Dendritic cell treated with granulocyte-macrophage colony-stimulating factor and Interleukin-4, amounts not matched to agents 40 ng/mL and 50 ng/mL, for 4 days (primary cell): ENCODE measurements at regions not wholly inside any gene's neighbourhood (a gene's known extent, or its start where the extent isn't known, plus 50 kb on each side); places are given as distances from the start of the nearest gene placed in this dataset.

ENCODE experiments used
- H3K27ac Mint-ChIP-seq: one replicate; pipeline ENCODE4 v1.8.0; 2022; ENCODE audit warnings: mild to moderate bottlenecking, mixed read lengths
- H3K27me3 Mint-ChIP-seq: one replicate; pipeline ENCODE4 v1.8.0; 2022; ENCODE audit warnings: mild to moderate bottlenecking, mixed read lengths
- H3K36me3 Mint-ChIP-seq: one replicate; pipeline ENCODE4 v1.8.0; 2022; ENCODE audit warnings: low read depth, mixed read lengths
- H3K4me1 Mint-ChIP-seq: one replicate; pipeline ENCODE4 v1.8.0; 2022; ENCODE audit warnings: low read depth, mixed read lengths
- H3K4me3 Mint-ChIP-seq: one replicate; pipeline ENCODE4 v1.8.0; 2022; ENCODE audit warnings: mild to moderate bottlenecking, moderate library complexity, mixed read lengths
- H3K9me3 Mint-ChIP-seq: one replicate; pipeline ENCODE4 v1.8.0; 2022; ENCODE audit warnings: mixed read lengths
- intact Hi-C: fragments of 100-400 bp; cut with micrococcal nuclease; formaldehyde crosslinking; loops from one replicate; pipeline ENCODE4 v1.15.0; 2022

DNA sequence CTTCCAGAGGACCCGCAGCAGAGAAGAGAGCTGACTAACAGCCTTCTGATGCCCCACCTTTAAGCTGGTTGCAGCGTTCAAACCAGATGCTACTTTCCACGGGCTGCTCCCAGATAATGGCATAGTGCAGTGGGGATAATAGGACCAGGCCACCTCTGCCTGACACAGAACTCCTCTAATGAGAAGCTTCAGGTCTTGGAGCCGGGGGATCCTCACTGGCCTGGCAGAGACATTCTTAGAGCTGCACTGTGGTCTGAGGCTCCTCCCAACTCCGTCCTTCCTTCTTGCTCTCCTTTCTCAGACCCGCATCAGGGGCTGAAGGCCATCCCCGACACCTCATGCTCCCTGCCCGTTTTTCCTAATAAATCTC, 206.6 kb upstream of the MARCKS start:
- H3K27ac Mint-ChIP-seq: peak overlapping the region; percentile 38
- H3K4me3 Mint-ChIP-seq: no peak overlapping the region
- H3K4me1 Mint-ChIP-seq: peaks cover 58% of the 10 kb centered on the region
- H3K9me3 Mint-ChIP-seq: peaks cover 6% of the 10 kb centered on the region
- no peaks in the 10 kb centered on the region for H3K27me3 Mint-ChIP-seq
- intact Hi-C loops: loop anchor here (5.0 kb wide), 2 partner anchors 47 to 157 kb away; no protein-coding TSS in a partner anchor
- H3K36me3 Mint-ChIP-seq: no peaks in the 10 kb centered on the region

DNA sequence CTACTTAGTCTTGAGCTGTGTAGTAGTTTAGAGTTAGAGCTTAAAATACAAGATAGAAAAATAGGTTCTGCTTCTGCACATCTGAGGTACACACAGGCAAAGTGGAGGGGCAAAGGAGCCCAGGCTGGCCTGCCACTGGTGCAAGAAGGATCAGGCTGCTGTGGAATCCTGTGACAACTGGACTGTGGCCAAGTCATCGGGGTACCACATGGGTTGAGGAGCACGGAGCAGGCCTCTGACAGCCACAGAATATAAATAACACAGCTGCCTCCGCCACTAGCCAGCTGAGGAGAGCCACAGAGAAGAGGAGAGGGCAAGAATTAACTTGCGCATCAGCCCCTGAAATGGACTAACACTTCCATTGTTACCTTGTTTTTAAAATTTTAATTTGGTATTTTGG, 206.0 kb upstream of the MARCKS start:
- Mint-ChIP-seq H3K27ac (peak overlapping the region; percentile 38), H3K9me3 (peaks cover 6% of the 10 kb centered on the region), H3K4me3 (no peak overlapping the region), H3K27me3 (no peaks in the 10 kb centered on the region), H3K4me1 (peaks cover 58% of the 10 kb centered on the region), H3K36me3 (no peaks in the 10 kb centered on the region)
- intact Hi-C loops: loop anchor here (5.0 kb wide), 2 partner anchors 46 to 156 kb away; no protein-coding TSS in a partner anchor

DNA sequence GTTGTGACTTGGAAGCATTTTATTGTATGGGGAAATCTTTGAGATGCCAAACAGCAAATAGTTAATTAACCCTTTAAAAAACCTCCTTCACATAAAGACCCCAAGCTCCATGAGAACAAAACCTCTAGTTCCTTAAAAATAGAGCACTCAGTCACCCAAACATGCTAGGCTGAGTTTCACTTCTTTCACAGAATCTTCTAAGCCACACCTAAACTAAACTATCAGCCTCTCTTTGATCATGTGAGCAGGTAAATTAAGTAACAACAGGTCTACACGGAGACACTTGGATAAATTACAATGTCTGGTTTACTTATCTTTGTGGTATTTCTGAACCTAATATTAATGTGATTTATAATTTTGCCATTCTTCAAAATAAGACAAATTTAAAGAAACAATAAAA, 205.2 kb upstream of the MARCKS start:
- no peak overlapping the region for H3K27ac Mint-ChIP-seq
- peaks cover 6% of the 10 kb centered on the region for H3K9me3 Mint-ChIP-seq
- no peaks in the 10 kb centered on the region for H3K27me3 Mint-ChIP-seq
- peaks cover 58% of the 10 kb centered on the region for H3K4me1 Mint-ChIP-seq
- no peak overlapping the region for H3K4me3 Mint-ChIP-seq
- H3K36me3 Mint-ChIP-seq: no peaks in the 10 kb centered on the region
- intact Hi-C loops: loop anchor here (5.0 kb wide), 2 partner anchors 45 to 155 kb away; no protein-coding TSS in a partner anchor

DNA sequence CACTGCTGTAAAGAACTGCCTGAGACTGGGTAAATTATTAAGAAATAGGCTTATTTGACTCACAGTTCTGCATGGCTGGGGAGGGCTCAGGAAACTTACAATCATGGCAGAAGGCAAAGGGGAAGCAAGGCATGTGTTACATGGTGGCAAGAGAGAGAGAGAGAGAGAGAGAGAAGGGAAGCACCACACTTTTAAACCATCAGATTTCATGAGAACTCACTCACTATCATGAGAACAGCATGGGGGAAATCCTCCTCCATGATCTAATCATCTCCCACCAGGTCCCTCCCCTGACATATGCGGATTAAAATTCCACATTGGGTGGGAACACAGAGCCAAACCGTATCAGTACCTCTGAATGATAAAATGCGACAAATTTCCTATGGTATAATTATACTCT, 203.9 kb upstream of the MARCKS start:
- H3K27me3 Mint-ChIP-seq: no peaks in the 10 kb centered on the region

DNA sequence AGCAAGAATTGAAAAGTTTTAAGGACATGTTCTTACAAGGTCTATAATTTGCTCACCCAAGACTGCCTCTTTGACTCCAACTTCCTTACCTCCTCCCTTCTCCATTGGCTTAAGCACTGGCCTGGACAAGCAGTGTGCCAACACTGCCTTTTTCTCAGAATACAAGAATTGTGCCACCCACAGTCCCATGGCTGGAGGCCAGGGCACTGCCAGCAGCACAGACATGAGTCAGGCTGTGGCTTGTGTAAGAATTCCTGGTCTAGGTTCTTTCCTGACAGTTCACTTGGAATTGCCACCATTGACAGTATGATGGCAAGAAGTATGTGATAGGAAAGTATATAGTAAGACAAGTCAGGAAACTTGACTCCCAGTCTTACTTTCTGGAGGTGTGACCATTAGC, 202.7 kb upstream of the MARCKS start:
- intact Hi-C loops: loop anchor here (5.0 kb wide), 2 partner anchors 43 to 153 kb away; no protein-coding TSS in a partner anchor
- Mint-ChIP-seq H3K4me1 (peaks cover 44% of the 10 kb centered on the region), H3K36me3 (no peaks in the 10 kb centered on the region), H3K27me3 (no peaks in the 10 kb centered on the region), H3K4me3 (no peak overlapping the region), H3K9me3 (peaks cover 6% of the 10 kb centered on the region), H3K27ac (peak overlapping the region; percentile 53)

More for the DNA sequence above, 203.9 kb upstream of the MARCKS start:
- Mint-ChIP-seq H3K27ac (peak overlapping the region; percentile 75), H3K4me3 (no peak overlapping the region), H3K9me3 (peaks cover 6% of the 10 kb centered on the region), H3K4me1 (peaks cover 52% of the 10 kb centered on the region), H3K36me3 (no peaks in the 10 kb centered on the region)
- intact Hi-C loops: loop anchor here (5.0 kb wide), 2 partner anchors 44 to 154 kb away; no protein-coding TSS in a partner anchor

DNA sequence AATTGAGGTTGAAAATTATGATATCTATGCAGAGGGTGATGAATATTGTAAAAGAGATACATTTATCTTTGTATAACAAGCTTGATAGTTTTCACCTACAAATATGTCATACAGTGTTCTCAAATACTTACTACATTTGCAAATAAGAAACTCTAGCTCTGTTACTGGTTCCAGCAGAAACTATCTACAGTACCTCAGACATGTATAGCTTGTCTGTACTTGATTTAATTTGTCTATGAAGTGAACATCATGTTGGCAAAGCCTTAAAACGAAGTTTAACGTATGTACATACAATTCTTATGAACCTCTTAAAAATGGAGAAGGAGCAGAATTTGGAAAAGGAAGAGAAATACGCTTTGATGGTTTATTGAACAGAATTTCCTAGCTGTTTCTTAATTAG, 201.4 kb upstream of the MARCKS start:
- no peak overlapping the region for H3K27ac Mint-ChIP-seq
- intact Hi-C loops: no loop called here
- H3K4me1 Mint-ChIP-seq: peaks cover 34% of the 10 kb centered on the region
- H3K4me3 Mint-ChIP-seq: no peak overlapping the region
- H3K27me3 Mint-ChIP-seq: no peaks in the 10 kb centered on the region
- no peaks in the 10 kb centered on the region for H3K36me3 Mint-ChIP-seq
- peaks cover 6% of the 10 kb centered on the region for H3K9me3 Mint-ChIP-seq

DNA sequence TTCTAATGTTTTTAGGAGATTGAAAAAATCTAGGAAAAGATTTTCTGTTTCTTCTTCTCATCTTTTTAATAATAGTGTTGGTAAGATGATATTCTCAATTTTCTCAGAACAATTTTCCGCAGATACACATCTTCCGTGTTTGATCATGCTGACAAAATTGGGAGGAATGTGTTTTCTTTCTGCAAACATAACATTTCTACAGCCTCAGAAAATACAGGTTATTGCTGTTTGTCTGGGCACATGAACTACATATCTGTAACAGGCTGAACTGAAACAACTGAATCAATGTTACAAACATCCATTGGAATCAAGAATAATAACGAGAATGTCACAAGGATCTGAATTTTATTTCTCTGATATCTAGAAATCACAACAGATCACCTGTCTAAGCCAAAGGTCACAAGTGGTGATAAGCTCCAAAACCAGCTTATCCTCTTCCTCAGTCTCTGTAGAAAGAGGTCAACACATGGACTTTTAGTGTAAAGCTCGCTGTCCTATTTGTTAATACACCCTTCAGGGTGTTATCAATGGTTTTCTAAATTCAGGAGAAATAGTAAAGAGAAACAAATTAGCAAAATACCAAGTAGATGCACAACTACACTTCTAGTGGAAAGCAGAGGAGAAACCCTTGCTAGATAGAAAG, 197.3 kb upstream of the MARCKS start:
- peaks cover 22% of the 10 kb centered on the region for H3K4me1 Mint-ChIP-seq
- H3K27ac Mint-ChIP-seq: no peak overlapping the region
- no peaks in the 10 kb centered on the region for H3K9me3 Mint-ChIP-seq
- intact Hi-C loops: no loop called here
- H3K4me3 Mint-ChIP-seq: no peak overlapping the region
- no peaks in the 10 kb centered on the region for H3K27me3 Mint-ChIP-seq
- no peaks in the 10 kb centered on the region for H3K36me3 Mint-ChIP-seq

DNA sequence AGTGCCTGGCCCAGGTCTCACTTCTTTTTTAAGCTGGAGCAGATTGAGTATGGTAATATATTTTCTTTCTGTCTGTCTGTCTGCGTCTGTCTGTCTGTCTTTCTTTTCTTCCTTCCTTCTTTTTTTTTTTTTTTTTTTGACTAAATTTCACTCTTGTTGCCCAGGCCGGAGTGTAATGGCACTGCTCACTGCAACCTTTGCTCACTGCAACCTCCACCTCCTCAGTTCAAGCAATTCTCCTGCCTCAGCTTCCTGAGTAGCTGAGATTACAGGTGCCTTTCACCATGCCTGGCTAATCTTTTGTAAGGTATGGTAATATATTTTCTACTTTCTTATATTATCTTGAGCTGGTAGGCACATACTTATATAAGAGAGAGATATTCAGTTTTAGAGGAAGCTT, 196.3 kb upstream of the MARCKS start:
- Mint-ChIP-seq H3K9me3 (no peaks in the 10 kb centered on the region), H3K27me3 (no peaks in the 10 kb centered on the region), H3K27ac (no peak overlapping the region), H3K4me3 (no peak overlapping the region), H3K36me3 (no peaks in the 10 kb centered on the region), H3K4me1 (peaks cover 22% of the 10 kb centered on the region)
- intact Hi-C loops: no loop called here

DNA sequence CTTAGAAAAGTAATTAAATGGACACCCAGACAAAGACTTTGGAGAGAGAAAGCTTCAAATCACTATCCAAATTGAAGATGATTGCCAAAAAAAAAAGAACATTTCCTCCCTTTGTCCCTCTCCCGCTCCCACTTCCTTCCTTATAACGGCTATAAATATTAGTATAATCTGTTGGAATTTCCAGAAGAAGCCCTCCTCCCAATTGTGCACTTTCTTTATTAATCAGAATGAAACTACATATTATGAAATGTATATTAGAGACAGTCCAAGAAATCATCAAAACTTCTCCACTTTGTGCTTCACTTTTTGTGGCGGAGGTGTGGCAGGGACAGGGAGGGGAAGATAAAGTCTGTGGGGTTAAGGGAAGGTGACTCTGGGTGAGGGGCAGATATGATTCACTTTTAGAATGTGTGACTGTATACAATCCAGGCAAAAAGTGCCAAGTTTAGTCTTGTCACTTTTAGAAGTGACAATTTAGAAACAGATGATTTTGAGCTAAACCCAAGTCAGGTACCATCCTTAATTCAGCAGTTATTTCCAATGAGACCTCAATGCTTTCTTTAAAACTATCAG, 195.0 kb upstream of the MARCKS start:
- Mint-ChIP-seq H3K4me1 (peaks cover 22% of the 10 kb centered on the region), H3K36me3 (no peaks in the 10 kb centered on the region), H3K27me3 (no peaks in the 10 kb centered on the region), H3K4me3 (no peak overlapping the region), H3K27ac (no peak overlapping the region), H3K9me3 (no peaks in the 10 kb centered on the region)
- intact Hi-C loops: no loop called here

DNA sequence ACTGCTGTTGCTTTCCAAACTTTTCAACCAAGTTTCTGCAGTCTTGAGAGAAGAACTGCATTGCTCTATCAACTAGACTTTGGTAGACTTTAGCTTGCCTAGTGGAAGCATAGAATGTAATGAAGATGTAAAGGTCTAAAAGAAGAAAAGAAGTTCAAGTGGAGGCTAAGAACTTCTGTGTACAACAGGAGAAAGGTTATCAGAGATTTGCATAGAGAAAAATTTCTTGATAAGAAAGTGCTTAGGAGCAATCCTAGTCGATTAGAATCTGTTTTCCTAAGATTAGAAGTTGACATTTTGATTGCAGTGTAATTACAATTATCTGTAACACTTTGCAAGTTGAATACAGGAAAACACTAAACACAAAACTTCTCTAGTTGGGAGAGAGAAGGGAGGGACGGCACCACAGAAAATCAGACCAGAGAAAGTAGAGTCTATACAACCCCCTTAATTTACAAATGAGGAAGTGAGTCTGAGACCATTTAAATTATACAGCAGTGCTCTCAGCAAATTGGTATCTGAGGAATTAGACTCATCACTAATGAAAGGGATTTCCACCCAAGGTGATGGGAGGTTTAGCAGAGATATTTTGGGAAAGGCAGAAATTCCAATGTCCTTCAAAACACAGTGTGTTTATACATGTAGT, 194.3 kb upstream of the MARCKS start:
- Mint-ChIP-seq H3K36me3 (no peaks in the 10 kb centered on the region), H3K4me3 (no peak overlapping the region), H3K27me3 (no peaks in the 10 kb centered on the region), H3K4me1 (peaks cover 22% of the 10 kb centered on the region), H3K9me3 (no peaks in the 10 kb centered on the region), H3K27ac (no peak overlapping the region)
- intact Hi-C loops: no loop called here

DNA sequence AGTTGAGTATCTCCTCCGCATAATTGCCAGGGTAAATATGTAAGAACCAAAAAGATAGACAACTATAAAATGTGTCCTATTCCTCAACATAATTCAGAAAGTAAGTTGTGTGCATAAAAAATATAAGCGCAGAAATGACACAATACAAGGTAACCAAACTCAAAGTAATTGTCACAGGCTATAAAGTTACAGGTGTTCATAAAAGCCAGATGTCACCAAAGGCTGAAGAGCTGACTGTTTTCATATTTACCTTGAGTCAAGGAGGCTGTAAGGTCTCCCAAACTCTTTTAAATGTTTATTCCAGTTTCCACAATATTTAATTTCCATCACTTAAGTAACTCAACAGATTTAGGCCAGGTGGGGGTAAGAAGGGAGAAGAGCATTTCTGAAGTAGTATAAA, 192.2 kb upstream of the MARCKS start:
- no peaks in the 10 kb centered on the region for H3K27me3 Mint-ChIP-seq
- peaks cover 27% of the 10 kb centered on the region for H3K4me1 Mint-ChIP-seq
- H3K27ac Mint-ChIP-seq: no peak overlapping the region
- intact Hi-C loops: no loop called here
- no peak overlapping the region for H3K4me3 Mint-ChIP-seq
- H3K36me3 Mint-ChIP-seq: no peaks in the 10 kb centered on the region
- H3K9me3 Mint-ChIP-seq: no peaks in the 10 kb centered on the region

DNA sequence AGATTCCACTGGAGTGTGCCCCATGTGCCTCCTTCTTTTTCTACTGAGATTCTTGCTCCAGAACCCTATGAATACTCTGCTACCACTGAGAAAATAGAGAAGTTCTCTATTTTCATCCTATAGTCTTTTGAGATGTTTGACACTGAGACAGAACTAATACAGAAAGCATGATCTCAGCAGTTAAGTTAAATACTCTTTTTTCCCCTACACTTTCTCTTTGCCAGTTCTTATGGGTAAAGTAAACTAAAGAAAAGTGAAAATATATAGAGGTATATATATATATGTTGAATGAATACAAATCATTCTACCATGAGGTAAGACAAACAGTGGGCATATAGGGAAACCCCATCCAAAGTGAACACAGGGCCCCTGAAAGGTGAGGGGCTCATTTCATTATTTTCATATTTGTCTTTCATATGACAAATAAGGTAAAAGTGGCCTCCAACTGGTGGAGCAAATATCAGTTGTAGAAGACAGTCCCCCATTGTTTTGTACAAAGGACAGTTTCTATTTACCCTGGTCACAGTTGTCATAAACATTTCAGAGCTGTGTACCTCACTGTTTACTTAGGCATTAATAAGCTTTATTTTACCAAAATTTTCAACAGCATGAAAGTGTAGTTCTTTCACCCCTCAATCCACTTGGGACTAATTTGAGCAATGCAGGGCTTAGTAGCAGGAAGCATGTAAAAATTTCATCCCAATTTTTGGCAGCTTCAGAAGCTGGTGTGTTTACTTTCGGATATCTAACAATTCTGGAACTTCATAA, 188.3 kb upstream of the MARCKS start:
- Mint-ChIP-seq H3K36me3 (no peaks in the 10 kb centered on the region), H3K9me3 (no peaks in the 10 kb centered on the region), H3K4me1 (peaks cover 23% of the 10 kb centered on the region), H3K27ac (no peak overlapping the region), H3K27me3 (no peaks in the 10 kb centered on the region), H3K4me3 (no peak overlapping the region)
- intact Hi-C loops: no loop called here

DNA sequence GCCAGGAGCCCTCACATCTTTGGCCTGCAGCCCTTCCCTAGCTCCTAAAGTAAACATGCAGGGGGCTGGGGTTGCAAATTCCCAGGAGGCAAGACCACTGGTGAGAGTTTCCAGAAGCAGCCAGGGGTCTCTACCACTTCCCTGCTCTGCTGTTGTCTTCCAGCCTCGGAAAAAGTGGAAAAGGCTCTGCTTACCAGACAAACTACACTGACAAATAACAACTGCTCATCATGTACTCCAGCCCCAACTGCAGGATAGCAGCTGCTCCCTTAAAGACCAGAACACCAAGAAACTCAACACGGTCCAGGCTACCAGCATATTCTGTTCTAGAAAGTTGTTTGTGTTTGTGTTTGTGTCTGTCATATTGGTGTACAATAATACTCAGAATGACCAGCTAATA, 187.5 kb upstream of the MARCKS start:
- H3K9me3 Mint-ChIP-seq: no peaks in the 10 kb centered on the region
- no peaks in the 10 kb centered on the region for H3K27me3 Mint-ChIP-seq
- H3K36me3 Mint-ChIP-seq: no peaks in the 10 kb centered on the region
- no peak overlapping the region for H3K4me3 Mint-ChIP-seq
- peaks cover 23% of the 10 kb centered on the region for H3K4me1 Mint-ChIP-seq
- no peak overlapping the region for H3K27ac Mint-ChIP-seq
- intact Hi-C loops: no loop called here

DNA sequence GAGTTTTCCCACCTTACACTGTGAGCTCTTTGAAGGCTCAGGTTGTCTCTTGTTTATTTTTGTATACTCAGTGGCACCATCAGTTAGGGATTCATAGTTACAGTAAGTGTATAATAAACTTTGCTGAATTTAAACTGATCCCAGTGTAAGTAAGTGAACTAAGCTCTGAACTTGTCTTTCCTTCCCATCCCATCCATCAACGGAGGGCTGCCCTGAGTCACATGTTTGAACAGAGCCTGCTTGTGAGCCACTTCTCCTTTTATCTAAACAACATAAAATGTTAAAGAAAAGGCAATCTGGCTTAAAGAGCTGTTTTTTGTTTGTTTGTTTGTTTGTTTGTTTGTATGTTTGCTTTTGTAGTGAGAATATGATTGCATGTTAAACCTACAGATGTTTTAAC, 185.7 kb upstream of the MARCKS start:
- H3K4me1 Mint-ChIP-seq: peaks cover 23% of the 10 kb centered on the region
- intact Hi-C loops: no loop called here
- H3K9me3 Mint-ChIP-seq: no peaks in the 10 kb centered on the region
- no peaks in the 10 kb centered on the region for H3K36me3 Mint-ChIP-seq
- no peaks in the 10 kb centered on the region for H3K27me3 Mint-ChIP-seq
- peak overlapping the region; percentile 45 for H3K27ac Mint-ChIP-seq
- no peak overlapping the region for H3K4me3 Mint-ChIP-seq
